Activated naive CD8-positive, alpha-beta T cell treated with anti-CD3 and anti-CD28 coated beads, Interleukin-2, amount 10 ng/mL, durations not matched to agents 7 days and 5 days (primary cell): ENCODE measurements at regions not wholly inside any gene's neighbourhood (a gene's known extent, or its start where the extent isn't known, plus 50 kb on each side); places are given as distances from the start of the nearest gene placed in this dataset.

Experiments used
- ATAC-seq: fragments of 150-1000 bp; cut with Tn5 transposase; one replicate; pipeline ENCODE4 v1.10.0; 2021; ENCODE audit warnings: low read depth, moderate library complexity
- POLR2A ChIA-PET: fragments of 350-600 bp; sonication (Branson Sonifier 250); formaldehyde crosslinking; loops from one replicate; lab custom pipeline; 2021; ENCODE audit warnings: antibody characterized with exemption; lab: Charles Lee
- DNase-seq: peaks from one replicate; pipeline ENCODE4 v3.0.0; 2021
- H3K27ac Mint-ChIP-seq: one replicate; pipeline ENCODE4 v1.8.0; 2022; ENCODE audit warnings: mild to moderate bottlenecking, mixed read lengths
- H3K27me3 Mint-ChIP-seq: one replicate; pipeline ENCODE4 v1.8.0; 2022; ENCODE audit warnings: mild to moderate bottlenecking, moderate library complexity, mixed read lengths
- H3K36me3 Mint-ChIP-seq: one replicate; pipeline ENCODE4 v1.8.0; 2021; ENCODE audit warnings: mild to moderate bottlenecking, mixed read lengths
- H3K4me1 Mint-ChIP-seq: one replicate; pipeline ENCODE4 v1.8.0; 2021; ENCODE audit warnings: mixed read lengths
- H3K4me3 Mint-ChIP-seq: one replicate; pipeline ENCODE4 v1.8.0; 2022; ENCODE audit warnings: mild to moderate bottlenecking, moderate library complexity, mixed read lengths
- H3K9me3 Mint-ChIP-seq: one replicate; pipeline ENCODE4 v1.8.0; 2021; ENCODE audit warnings: mixed read lengths

GRCh38 chr4:81549984-81550383 lies 78.3 kb upstream of the RASGEF1B start:
- Mint-ChIP-seq H3K36me3 (peaks cover 5% of the 10 kb centered on the region), H3K27ac (no peak overlapping the region), H3K4me3 (no peak overlapping the region), H3K4me1 (peaks cover 2% of the 10 kb centered on the region), H3K27me3 (no peaks in the 10 kb centered on the region), H3K9me3 (peaks cover 6% of the 10 kb centered on the region)
- no peak for DNase-seq
- ATAC-seq, result no peak
- POLR2A ChIA-PET, result no interaction called here

DNA sequence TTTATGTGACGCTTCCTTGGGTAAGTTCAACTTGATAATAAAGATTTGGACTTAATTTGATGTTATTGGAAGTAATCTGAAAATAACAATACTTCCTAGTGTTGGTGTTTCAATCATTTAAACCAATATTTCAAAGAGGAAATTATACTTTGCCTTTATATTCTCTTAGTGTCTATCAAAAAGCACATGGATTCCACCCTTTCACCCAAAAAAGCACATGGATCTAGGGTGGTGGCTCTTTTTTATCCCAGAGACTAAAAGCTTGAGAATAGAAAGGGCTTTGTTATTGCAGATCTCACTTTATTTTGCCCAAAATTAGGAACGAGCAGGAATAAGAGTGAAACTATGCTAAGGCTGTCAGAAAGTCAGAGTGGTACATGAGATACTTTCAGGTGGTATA lies 75.1 kb upstream of the RASGEF1B start:
- H3K36me3 Mint-ChIP-seq, result peaks cover 13% of the 10 kb centered on the region
- no peak for DNase-seq
- no peaks in the 10 kb centered on the region for H3K4me1 Mint-ChIP-seq
- POLR2A ChIA-PET, result no interaction called here
- peaks cover 3% of the 10 kb centered on the region for H3K27me3 Mint-ChIP-seq
- H3K9me3 Mint-ChIP-seq, result peaks cover 16% of the 10 kb centered on the region
- ATAC-seq, result no peak
- H3K4me3 Mint-ChIP-seq, result no peak overlapping the region
- no peak overlapping the region for H3K27ac Mint-ChIP-seq

GRCh38 chr4:81541161-81541945 lies 69.6 kb upstream of the RASGEF1B start:
- Mint-ChIP-seq H3K4me1 (peaks cover 3% of the 10 kb centered on the region), H3K36me3 (peaks cover 13% of the 10 kb centered on the region), H3K27ac (no peak overlapping the region), H3K4me3 (no peak overlapping the region), H3K27me3 (peaks cover 3% of the 10 kb centered on the region), H3K9me3 (peaks cover 16% of the 10 kb centered on the region)
- POLR2A ChIA-PET, result no interaction called here
- no peak for DNase-seq
- ATAC-seq, result no peak

DNA sequence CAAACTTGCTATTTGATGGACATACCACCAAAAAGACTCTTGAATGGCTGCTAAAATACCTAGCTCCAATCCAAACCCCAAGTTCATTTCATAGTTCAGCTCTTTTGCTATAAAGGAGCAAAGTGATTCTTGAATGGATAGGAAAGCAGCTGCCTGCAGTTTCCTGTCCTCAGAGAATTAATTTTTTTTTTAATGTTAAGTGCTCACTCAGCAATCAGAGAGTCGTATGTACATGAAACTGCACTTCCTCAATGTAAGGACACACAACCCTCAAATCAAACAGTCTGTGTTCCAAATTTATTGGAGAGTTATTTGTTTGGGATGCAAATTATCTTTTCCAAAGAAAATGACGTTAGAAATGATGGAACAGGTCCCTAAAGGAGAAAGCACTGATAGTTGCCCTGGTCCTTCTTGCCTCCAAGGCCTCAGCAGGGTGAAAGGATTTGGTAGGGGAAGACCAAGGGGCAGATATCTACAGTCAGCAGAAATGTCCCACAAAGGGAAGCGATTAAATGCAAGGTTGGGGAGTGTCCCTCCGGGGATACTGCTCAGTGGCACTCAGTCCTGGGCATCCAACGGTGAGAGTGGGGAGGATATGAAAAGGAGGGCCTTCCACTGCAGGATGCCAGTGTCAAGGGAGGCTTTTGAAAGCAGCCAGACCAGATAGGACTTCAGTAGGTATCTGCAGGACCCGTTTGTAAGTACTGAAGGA lies 67.2 kb upstream of the RASGEF1B start:
- H3K4me3 Mint-ChIP-seq, result no peak overlapping the region
- H3K4me1 Mint-ChIP-seq, result peaks cover 3% of the 10 kb centered on the region

GRCh38 chr4:81531410-81531809 lies 59.7 kb upstream of the RASGEF1B start:
- Mint-ChIP-seq H3K4me3 (no peak overlapping the region), H3K36me3 (peaks cover 11% of the 10 kb centered on the region), H3K9me3 (peaks cover 11% of the 10 kb centered on the region), H3K27ac (no peak overlapping the region), H3K27me3 (no peaks in the 10 kb centered on the region), H3K4me1 (no peaks in the 10 kb centered on the region)
- no peak for ATAC-seq
- no peak for DNase-seq
- POLR2A ChIA-PET, result no interaction called here

More for the DNA sequence above, 67.2 kb upstream of the RASGEF1B start:
- DNase-seq (no peak), ATAC-seq (no peak)
- Mint-ChIP-seq H3K9me3 (peaks cover 12% of the 10 kb centered on the region), H3K36me3 (peaks cover 9% of the 10 kb centered on the region), H3K27ac (no peak overlapping the region), H3K27me3 (peaks cover 3% of the 10 kb centered on the region)
- POLR2A ChIA-PET, result interaction anchor here (1.2 kb wide), 1 partner anchor 19 kb away, joined by 4 read pairs; no protein-coding TSS in a partner anchor

DNA sequence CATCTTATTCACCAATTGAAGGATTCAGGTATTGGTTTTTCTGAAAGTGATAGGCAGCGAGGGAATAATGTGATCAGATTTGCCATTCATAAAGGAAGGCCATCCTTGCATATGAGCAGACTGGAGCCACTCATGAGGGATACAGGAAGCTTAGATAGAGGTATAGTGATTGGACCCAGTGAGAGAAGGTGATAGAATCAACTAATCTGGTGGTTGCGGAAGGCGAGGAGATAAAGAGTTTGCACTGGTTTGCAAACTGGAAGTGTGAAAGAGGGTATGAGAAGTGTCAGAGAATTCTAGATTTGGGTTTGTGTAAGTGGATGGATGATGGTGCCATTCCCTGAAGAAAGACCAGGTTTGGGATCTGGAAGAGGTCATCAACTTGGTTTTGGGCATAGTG lies 57.3 kb upstream of the RASGEF1B start:
- Mint-ChIP-seq H3K27me3 (no peaks in the 10 kb centered on the region), H3K4me1 (no peaks in the 10 kb centered on the region), H3K36me3 (peaks cover 15% of the 10 kb centered on the region), H3K4me3 (no peak overlapping the region), H3K9me3 (peaks cover 14% of the 10 kb centered on the region), H3K27ac (no peak overlapping the region)
- no peak for ATAC-seq
- POLR2A ChIA-PET, result no interaction called here
- DNase-seq, result no peak

GRCh38 chr4:81528200-81528599 lies 56.5 kb upstream of the RASGEF1B start:
- Mint-ChIP-seq H3K27me3 (no peaks in the 10 kb centered on the region), H3K4me3 (no peak overlapping the region), H3K9me3 (peaks cover 11% of the 10 kb centered on the region), H3K4me1 (no peaks in the 10 kb centered on the region), H3K27ac (no peak overlapping the region), H3K36me3 (peaks cover 15% of the 10 kb centered on the region)
- POLR2A ChIA-PET, result no interaction called here
- DNase-seq (no peak), ATAC-seq (no peak)

DNA sequence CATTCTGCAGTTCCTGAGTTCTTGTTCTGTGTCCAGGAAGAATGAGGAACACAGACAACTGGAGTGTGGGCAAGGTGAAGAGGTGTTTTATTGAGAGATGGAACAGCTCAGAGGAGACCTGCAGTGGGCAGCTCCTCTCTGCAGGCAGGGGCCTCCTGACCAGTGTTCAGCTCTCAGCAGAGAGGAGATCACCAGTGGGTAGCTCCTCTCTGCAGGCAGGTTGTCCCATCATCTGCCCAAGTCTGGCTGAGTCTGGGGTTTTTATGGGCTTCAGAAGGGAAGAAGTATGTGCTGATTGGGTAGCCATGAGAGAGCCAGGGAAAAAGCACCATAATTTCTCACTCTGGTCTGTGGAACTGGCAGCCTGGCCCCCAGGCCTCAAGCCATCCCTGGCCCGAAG lies 56.0 kb upstream of the RASGEF1B start:
- H3K4me1 Mint-ChIP-seq, result no peaks in the 10 kb centered on the region
- ATAC-seq (no peak), DNase-seq (no peak)
- POLR2A ChIA-PET, result no interaction called here
- no peak overlapping the region for H3K4me3 Mint-ChIP-seq
- no peaks in the 10 kb centered on the region for H3K27me3 Mint-ChIP-seq
- H3K27ac Mint-ChIP-seq, result no peak overlapping the region
- peaks cover 11% of the 10 kb centered on the region for H3K9me3 Mint-ChIP-seq
- peaks cover 15% of the 10 kb centered on the region for H3K36me3 Mint-ChIP-seq

GRCh38 chr4:81527115-81527514 lies 55.4 kb upstream of the RASGEF1B start:
- ATAC-seq, result no peak
- POLR2A ChIA-PET, result no interaction called here
- H3K9me3 Mint-ChIP-seq, result peaks cover 11% of the 10 kb centered on the region
- no peaks in the 10 kb centered on the region for H3K4me1 Mint-ChIP-seq
- H3K36me3 Mint-ChIP-seq, result peaks cover 15% of the 10 kb centered on the region
- H3K27me3 Mint-ChIP-seq, result no peaks in the 10 kb centered on the region
- no peak for DNase-seq
- no peak overlapping the region for H3K27ac Mint-ChIP-seq
- no peak overlapping the region for H3K4me3 Mint-ChIP-seq

- Mint-ChIP-seq H3K9me3 (peaks cover 11% of the 10 kb centered on the region), H3K4me3 (no peak overlapping the region), H3K27me3 (no peaks in the 10 kb centered on the region), H3K4me1 (no peaks in the 10 kb centered on the region), H3K36me3 (peaks cover 16% of the 10 kb centered on the region), H3K27ac (no peak overlapping the region)
- no peak for DNase-seq
- POLR2A ChIA-PET, result no interaction called here
- no peak for ATAC-seq
These were observed 55.0 kb upstream of the RASGEF1B start for GRCh38 chr4:81526706-81527105.

DNA sequence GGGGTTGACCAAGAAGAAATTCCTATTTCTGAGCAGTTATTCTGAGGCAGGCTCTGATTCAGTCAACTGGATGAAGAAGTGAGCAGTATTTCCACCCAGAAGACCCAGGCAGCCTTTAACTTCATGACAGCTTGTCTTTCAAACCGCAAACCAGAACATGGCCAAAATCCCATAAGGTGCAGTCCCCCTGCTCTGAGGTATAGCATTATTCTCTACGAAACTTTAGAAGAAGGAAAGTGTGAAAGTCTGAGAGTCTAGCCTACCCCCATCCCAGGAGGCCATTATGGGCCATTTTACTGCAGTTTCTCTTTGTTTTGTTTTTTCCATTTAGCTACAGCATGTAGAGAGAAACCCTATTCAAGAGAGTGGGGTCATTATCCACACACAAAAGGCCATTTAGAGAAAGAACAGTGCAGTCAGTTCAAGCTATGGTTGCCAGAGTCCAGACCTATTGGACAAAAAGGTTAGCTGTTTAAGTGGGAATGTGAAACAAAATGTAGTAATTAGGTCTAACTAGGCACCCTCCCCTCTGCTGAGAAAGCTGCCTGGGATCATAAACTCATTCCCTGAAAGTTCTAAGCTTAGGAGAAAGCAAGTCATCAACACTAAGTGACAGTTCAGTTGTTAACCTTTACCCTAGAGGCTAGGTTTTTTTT lies 52.1 kb upstream of the RASGEF1B start:
- ATAC-seq (no peak), DNase-seq (no peak)
- H3K9me3 Mint-ChIP-seq, result peaks cover 11% of the 10 kb centered on the region
- no peak overlapping the region for H3K4me3 Mint-ChIP-seq
- peaks cover 1% of the 10 kb centered on the region for H3K4me1 Mint-ChIP-seq
- no peak overlapping the region for H3K27ac Mint-ChIP-seq
- POLR2A ChIA-PET, result no interaction called here
- peaks cover 9% of the 10 kb centered on the region for H3K36me3 Mint-ChIP-seq
- H3K27me3 Mint-ChIP-seq, result no peaks in the 10 kb centered on the region

DNA sequence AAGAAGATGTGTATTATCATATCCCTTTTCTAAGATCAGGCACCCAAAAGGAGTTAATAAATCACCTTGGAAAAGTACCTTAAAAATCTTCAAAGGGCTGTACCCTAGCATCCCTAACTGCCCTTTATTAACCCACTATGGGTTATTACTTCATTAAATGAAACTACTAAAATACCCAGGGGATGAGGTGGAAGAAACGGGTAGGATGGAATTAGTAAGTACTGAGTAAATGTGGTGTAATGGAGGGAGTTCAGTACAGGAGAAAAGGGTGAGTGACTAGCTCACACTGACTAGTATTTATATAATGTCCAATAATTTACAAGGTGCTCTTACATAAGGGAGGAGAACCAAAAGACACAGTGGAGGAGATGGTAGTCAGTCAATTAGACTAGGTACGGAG lies 51.0 kb upstream of the RASGEF1B start:
- POLR2A ChIA-PET, result no interaction called here
- ATAC-seq (no peak), DNase-seq (no peak)
- H3K27ac Mint-ChIP-seq, result no peak overlapping the region
- peaks cover 7% of the 10 kb centered on the region for H3K36me3 Mint-ChIP-seq
- peaks cover 3% of the 10 kb centered on the region for H3K4me1 Mint-ChIP-seq
- no peaks in the 10 kb centered on the region for H3K27me3 Mint-ChIP-seq
- peaks cover 9% of the 10 kb centered on the region for H3K9me3 Mint-ChIP-seq
- no peak overlapping the region for H3K4me3 Mint-ChIP-seq

DNA sequence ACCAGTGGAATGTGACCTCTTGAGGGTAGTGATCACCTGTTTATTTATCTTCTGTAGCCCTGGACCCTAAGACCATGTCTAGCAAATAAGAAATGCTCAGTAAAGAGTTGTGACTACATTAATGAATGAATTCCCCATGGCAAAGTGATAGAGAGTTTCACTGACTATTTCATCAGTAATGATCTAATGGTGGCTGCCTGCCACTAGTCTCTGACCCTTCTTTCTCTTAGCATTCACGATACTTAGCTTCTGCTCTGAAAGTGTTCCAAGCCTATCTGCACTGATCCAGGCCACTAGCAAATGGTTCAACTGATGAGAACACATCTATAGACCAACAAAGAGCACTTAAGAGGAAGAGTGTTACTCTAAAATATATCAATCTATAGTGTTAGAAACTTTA lies 50.0 kb upstream of the RASGEF1B start:
- no peaks in the 10 kb centered on the region for H3K27me3 Mint-ChIP-seq
- H3K4me1 Mint-ChIP-seq, result peaks cover 3% of the 10 kb centered on the region
- ATAC-seq (no peak), DNase-seq (no peak)
- H3K36me3 Mint-ChIP-seq, result peaks cover 7% of the 10 kb centered on the region
- POLR2A ChIA-PET, result no interaction called here
- H3K9me3 Mint-ChIP-seq, result peaks cover 7% of the 10 kb centered on the region
- no peak overlapping the region for H3K4me3 Mint-ChIP-seq
- H3K27ac Mint-ChIP-seq, result no peak overlapping the region
